ENCODE measurements at regions not wholly inside any gene's neighbourhood (a gene's known extent, or its start where the extent isn't known, plus 50 kb on each side); places are given as distances from the start of the nearest gene placed in this dataset.

DNA sequence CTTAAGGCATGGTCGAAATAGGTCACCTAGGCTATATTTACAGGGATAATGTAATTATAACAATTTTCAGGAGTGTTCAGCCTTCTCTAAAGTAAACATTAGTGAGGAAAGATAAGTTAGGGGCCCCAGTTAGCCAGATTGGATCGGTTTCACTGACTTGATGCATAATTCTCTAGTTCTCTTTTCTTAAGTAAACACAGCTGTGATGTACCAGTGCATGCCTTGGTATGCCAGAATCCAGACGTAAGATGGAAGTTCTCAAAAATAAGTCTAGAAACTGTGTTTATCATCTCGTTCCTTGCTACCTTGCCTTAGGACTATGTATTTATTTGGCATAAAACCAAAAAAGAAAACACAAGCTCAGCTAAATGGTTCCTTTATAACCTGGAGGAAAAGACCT lies 442.2 kb upstream of the CLINT1 start:
- DNase-seq (ENCODE audit: low spot score), result no peak

DNA sequence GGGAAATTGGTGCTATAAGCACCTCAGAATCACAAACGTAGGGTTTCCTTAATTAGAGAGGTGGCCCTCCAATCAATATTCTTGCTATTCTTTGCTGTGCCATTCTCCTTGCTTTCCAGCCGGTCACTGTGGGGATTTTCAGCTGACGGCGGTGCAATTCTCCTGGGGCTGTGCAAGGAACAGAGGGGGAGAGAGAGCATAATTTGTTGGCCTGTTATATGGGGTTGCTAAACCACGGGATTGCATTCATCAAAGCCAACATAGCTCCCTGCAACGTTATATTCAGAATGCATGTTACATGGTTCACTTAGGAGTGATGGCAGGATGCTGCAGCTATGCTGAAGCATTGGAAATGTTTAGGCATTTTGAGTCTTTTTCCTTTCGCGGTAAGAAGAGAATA lies 441.3 kb upstream of the CLINT1 start:
- DNase-seq (ENCODE audit: low spot score), result no peak

DNA sequence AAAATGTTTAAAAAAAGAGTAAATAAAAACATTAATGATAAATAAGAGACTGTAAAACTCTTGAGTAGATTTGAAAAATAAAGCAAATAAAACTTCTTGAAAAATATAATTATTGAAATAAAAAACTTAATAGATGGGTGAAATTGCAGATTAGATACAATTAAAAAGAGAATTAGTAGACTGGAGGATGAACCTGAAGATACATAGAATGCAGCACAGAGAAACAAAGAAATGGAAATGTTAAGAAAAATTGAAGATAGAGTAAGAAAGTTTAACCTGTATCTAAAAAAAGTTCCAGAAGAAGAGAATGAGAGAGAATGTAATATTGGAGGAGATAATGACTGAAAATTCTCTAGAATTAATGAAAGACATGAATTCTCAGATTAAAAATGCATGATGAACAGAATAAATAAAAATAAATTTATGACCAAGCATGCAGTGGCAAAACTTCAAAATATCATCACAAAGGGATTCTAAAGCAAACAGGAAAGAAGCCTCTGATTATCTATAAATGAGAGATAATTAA lies 438.1 kb upstream of the CLINT1 start:
- no peak for DNase-seq (ENCODE audit: low spot score)

GRCh38 chr5:158294701-158295100 lies 435.8 kb upstream of the CLINT1 start:
- DNase-seq (ENCODE audit: low spot score), result no peak

- no peak for DNase-seq (ENCODE audit: low spot score)
These were observed 434.0 kb upstream of the CLINT1 start for GRCh38 chr5:158292981-158293380.

- DNase-seq (ENCODE audit: low spot score), result no peak
These were observed 431.0 kb upstream of the CLINT1 start for GRCh38 chr5:158289967-158290366.

GRCh38 chr5:158288272-158288657 lies 429.3 kb upstream of the CLINT1 start:
- no peak for DNase-seq (ENCODE audit: low spot score)

GRCh38 chr5:158287643-158288271 lies 428.8 kb upstream of the CLINT1 start:
- DNase-seq (ENCODE audit: low spot score), result peak; percentile 2

DNA sequence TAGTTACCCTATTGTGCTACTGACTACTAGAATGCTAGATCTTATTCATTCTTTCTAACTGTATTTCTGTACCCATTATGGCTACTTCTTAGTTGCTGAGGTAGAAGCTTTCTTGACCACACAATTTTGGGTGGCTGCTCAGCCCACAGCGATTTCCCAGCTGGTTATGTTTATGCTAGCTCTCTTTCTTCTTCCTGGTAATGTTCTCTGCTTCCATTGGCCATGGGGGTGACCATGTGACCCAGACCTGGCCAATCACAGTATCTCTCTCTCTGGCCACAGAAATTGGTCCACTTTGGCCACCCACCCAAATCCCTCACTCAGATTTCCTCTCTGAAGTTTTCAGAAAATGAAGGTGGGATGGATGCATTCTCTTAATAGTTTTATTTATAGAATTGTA lies 427.9 kb upstream of the CLINT1 start:
- DNase-seq (ENCODE audit: low spot score), result no peak

- DNase-seq (ENCODE audit: low spot score), result no peak
These were observed 426.8 kb upstream of the CLINT1 start for GRCh38 chr5:158285698-158286097.

GRCh38 chr5:158284242-158284641 lies 425.3 kb upstream of the CLINT1 start:
- DNase-seq (ENCODE audit: low spot score), result no peak

- no peak for DNase-seq (ENCODE audit: low spot score)
These were observed 424.5 kb upstream of the CLINT1 start for GRCh38 chr5:158283397-158283796.

GRCh38 chr5:158278216-158278925 lies 419.4 kb upstream of the CLINT1 start:
- no peak for DNase-seq (ENCODE audit: low spot score)

DNA sequence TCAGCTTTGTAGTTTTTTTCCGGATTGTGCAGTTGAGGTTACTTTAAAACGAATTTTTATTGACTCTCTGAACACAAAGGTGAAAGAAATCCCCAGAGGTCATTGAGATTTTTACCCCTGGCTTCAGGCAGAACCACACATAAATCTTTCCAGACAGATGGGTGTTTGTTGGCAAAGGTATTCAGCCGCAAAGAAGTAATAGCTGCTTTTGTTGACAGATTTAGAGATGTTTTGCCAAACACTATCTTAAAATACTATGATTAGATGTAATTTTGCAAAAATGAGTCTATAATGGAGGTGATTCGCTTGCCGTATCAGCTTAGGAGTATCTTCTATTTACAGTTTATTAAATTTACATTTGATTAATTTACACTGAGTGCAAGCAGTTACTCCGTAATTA lies 418.3 kb upstream of the CLINT1 start:
- no peak for DNase-seq (ENCODE audit: low spot score)

- no peak for DNase-seq (ENCODE audit: low spot score)
These were observed 417.7 kb upstream of the CLINT1 start for GRCh38 chr5:158276692-158277091.

- DNase-seq (ENCODE audit: low spot score), result no peak
These were observed 416.6 kb upstream of the CLINT1 start for GRCh38 chr5:158275511-158275910.

GRCh38 chr5:158273035-158273434 lies 414.1 kb upstream of the CLINT1 start:
- DNase-seq (ENCODE audit: low spot score), result no peak

DNA sequence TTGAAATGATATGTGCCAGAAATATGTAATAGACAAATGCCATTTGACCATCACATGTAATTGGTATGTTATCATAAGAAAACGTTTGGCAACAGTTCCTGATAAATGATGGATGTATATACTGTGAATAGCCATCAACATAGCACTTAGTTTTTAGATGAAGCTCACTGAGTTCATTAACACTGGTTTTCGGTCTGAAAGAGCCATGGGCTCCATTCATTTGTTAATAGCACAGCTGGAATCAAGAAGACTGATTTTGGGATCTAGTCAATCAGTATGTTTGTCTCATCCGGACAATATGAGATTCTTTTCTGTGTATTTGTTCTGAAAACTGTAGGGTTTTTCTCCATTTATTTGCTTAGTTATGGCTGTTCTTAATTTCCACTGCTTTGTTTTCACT lies 413.5 kb upstream of the CLINT1 start:
- no peak for DNase-seq (ENCODE audit: low spot score)

GRCh38 chr5:158270996-158271554 lies 412.1 kb upstream of the CLINT1 start:
- no peak for DNase-seq (ENCODE audit: low spot score)

GRCh38 chr5:158268286-158268685 lies 409.3 kb upstream of the CLINT1 start:
- no peak for DNase-seq (ENCODE audit: low spot score)

GRCh38 chr5:158267228-158267627 lies 408.3 kb upstream of the CLINT1 start:
- DNase-seq (ENCODE audit: low spot score), result no peak

DNA sequence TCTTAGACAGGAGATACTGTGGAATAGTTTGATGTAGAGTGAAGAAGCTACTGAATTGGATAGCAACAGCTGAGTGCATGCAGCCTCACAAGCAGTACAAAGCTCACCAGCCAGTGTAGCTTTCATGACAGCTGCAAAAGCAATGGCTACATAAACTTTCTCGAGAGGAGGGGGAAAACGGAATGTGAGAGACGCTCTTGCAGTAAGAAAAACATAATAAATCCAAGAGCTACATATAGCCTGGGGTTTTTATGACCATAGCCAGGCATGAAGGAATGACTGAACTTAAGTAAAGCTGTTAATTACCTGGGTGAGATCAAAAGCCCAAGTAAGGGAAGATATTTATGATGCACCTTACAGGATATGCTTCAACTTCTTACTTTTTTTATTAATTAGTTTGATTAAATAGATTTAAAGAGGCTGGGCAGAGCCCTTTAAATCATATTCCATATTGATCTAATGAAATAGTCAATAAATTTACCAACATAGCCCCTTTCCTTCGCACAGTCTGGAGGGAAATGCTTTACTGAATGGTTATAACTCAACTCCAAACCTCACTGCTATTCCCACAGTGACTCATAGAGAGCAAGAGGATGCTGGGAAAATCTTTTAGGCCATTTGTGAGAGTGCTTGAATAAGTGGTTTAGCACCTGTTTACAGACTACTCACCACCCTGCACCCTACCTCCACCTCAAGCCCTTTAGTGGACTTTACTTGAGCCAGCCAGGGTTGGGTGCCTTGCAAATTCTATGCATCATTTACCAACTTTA lies 407.2 kb upstream of the CLINT1 start:
- DNase-seq (ENCODE audit: low spot score), result no peak

- DNase-seq (ENCODE audit: low spot score), result no peak
These were observed 406.4 kb upstream of the CLINT1 start for GRCh38 chr5:158265346-158265745.
